ENCODE measurements at regions not wholly inside any gene's neighbourhood (a gene's known extent, or its start where the extent isn't known, plus 50 kb on each side); places are given as distances from the start of the nearest gene placed in this dataset.
A peak's percentile ranks its signal among the peaks of the same experiment; 100 is the strongest.

GRCh38 chr17:74146196-74146595, 57.3 kb upstream of the RPL38 start:
- DNase-seq (ENCODE audit: low spot score) = no peak

- no peak for DNase-seq (ENCODE audit: low spot score)
Measured at GRCh38 chr17:74147056-74147835, 56.2 kb upstream of the RPL38 start.

- DNase-seq (ENCODE audit: low spot score) = peak; percentile 41
Measured at GRCh38 chr17:74147966-74148365, 55.5 kb upstream of the RPL38 start.

- peak; percentile 14 for DNase-seq (ENCODE audit: low spot score)
Measured at GRCh38 chr17:74148446-74148845, 55.0 kb upstream of the RPL38 start.

GRCh38 chr17:74148901-74149596, 54.4 kb upstream of the RPL38 start:
- peak; percentile 21 for DNase-seq (ENCODE audit: low spot score)

GRCh38 chr17:74149597-74150427, 53.7 kb upstream of the RPL38 start:
- peak; percentile 40 for DNase-seq (ENCODE audit: low spot score)

GRCh38 chr17:74150428-74151025, 53.0 kb upstream of the RPL38 start:
- no peak for DNase-seq (ENCODE audit: low spot score)

- DNase-seq (ENCODE audit: low spot score) = peak; percentile 44
Measured at GRCh38 chr17:74151551-74152315, 51.7 kb upstream of the RPL38 start.

- DNase-seq (ENCODE audit: low spot score) = peak; percentile 44
Measured at GRCh38 chr17:74152591-74153455, 50.7 kb upstream of the RPL38 start.

GRCh38 chr17:74153456-74153810, 50.0 kb upstream of the RPL38 start:
- DNase-seq (ENCODE audit: low spot score) = peak; percentile 37
